H1 (cell line): ENCODE measurements at regions not wholly inside any gene's neighbourhood (a gene's known extent, or its start where the extent isn't known, plus 50 kb on each side); places are given as distances from the start of the nearest gene placed in this dataset.

ENCODE experiments used
- CTCF ChIA-PET: fragments of 300-600 bp; sonication (Branson Sonifier 250); formaldehyde crosslinking; loops from one replicate; lab custom pipeline; 2021; ENCODE audit not compliant: partially characterized antibody; lab: Charles Lee
- POLR2A ChIA-PET: fragments of 300-600 bp; sonication (Branson Sonifier 250); formaldehyde crosslinking; loops from one replicate; lab custom pipeline; 2021; ENCODE audit warnings: inconsistent platforms; ENCODE audit not compliant: partially characterized antibody; lab: Charles Lee
- DNase-seq, 2 experiments: peaks; one replicate each; pipeline versions ENCODE4 v3.0.0 to v3.0.0-alpha.2; 2010 to 2022; ENCODE audit warnings: low spot score in 2 of 2, low read depth in 1 of 2, mixed read lengths in 1 of 2
- FAIRE-seq: peaks from 2 replicates; lab custom pipeline; 2011; peaks lifted over from hg19 to GRCh38; lab: Jason Lieb, UNC
- H2AFZ ChIP-seq: 2 replicates; pipeline ENCODE4 v1.8.1; 2012; ENCODE audit warnings: low read length, inconsistent platforms
- H2AK5ac ChIP-seq: 2 replicates; pipeline ENCODE4 v1.6.1; 2013; ENCODE audit warnings: low read depth, low read length
- H2BK120ac ChIP-seq: replicated peaks from 2 replicates; pipeline ENCODE3; 2013; ENCODE audit warnings: low read depth, low read length, inconsistent platforms
- H2BK12ac ChIP-seq: 2 replicates; pipeline ENCODE4 v1.6.1; 2013; ENCODE audit warnings: low read depth, low read length
- H2BK15ac ChIP-seq: 2 replicates; pipeline ENCODE4 v1.6.1; 2013; ENCODE audit warnings: low read length
- H2BK20ac ChIP-seq: 2 replicates; pipeline ENCODE4 v1.6.1; 2013; ENCODE audit warnings: low read length
- H2BK5ac ChIP-seq: 2 replicates; pipeline ENCODE4 v1.6.1; 2013; ENCODE audit warnings: low read depth, low read length
- H3K14ac ChIP-seq: 2 replicates; pipeline ENCODE4 v1.6.1; 2013; ENCODE audit warnings: inconsistent platforms; ENCODE audit not compliant: insufficient read length
- H3K18ac ChIP-seq: 2 replicates; pipeline ENCODE4 v1.6.1; 2013; ENCODE audit warnings: low read length; ENCODE audit errors: extremely low read depth
- H3K23ac ChIP-seq: 2 replicates; pipeline ENCODE4 v1.6.1; 2013; ENCODE audit warnings: inconsistent platforms; ENCODE audit not compliant: insufficient read length
- H3K23me2 ChIP-seq: 2 replicates; pipeline ENCODE4 v1.6.1; 2013; ENCODE audit warnings: low read depth, low read length
- H3K27ac ChIP-seq: 2 replicates; pipeline ENCODE4 v1.6.1; 2011; ENCODE audit warnings: low read depth, low read length, inconsistent platforms
- H3K27me3 ChIP-seq, 4 experiments: replicated peaks in 1 of 4; 1 replicate in 1 of 4; 2 replicates in 3 of 4; pipeline versions ENCODE4 v1.6.1 to v1.8.1; 2011 to 2013; ENCODE audit warnings: low read length in 3 of 4, mild to moderate bottlenecking in 3 of 4, inconsistent platforms in 2 of 4, mixed read lengths in 2 of 4, moderate library complexity in 1 of 4; ENCODE audit not compliant: control insufficient read depth in 3 of 4, insufficient read depth in 3 of 4; ENCODE audit errors: extremely low read depth in 1 of 4
- H3K36me3 ChIP-seq, 4 experiments: 2 replicates each; pipeline versions ENCODE4 v1.6.1 to v1.8.1; 2011 to 2013; ENCODE audit warnings: mild to moderate bottlenecking in 4 of 4, low read length in 3 of 4, moderate library complexity in 2 of 4, control low read depth in 1 of 4, inconsistent platforms in 1 of 4; ENCODE audit not compliant: insufficient read depth in 4 of 4, control insufficient read depth in 2 of 4
- H3K4ac ChIP-seq: replicated peaks from 2 replicates; pipeline ENCODE3; 2013; ENCODE audit warnings: low read length, low read depth, mixed read lengths, inconsistent platforms; ENCODE audit not compliant: insufficient read length
- H3K4me1 ChIP-seq, 4 experiments: replicated peaks in 1 of 4; 1 replicate in 1 of 4; 2 replicates in 3 of 4; pipeline versions ENCODE4 v1.6.1 to v1.8.1; 2011 to 2013; ENCODE audit warnings: low read length in 3 of 4, inconsistent platforms in 2 of 4, mixed read lengths in 1 of 4; ENCODE audit not compliant: insufficient read depth in 4 of 4, control insufficient read depth in 3 of 4
- H3K4me2 ChIP-seq, 2 experiments: 2 replicates each; pipeline versions ENCODE4 v1.6.1 to v1.8.1; 2011 to 2013; ENCODE audit warnings: low read depth in 2 of 2, low read length in 2 of 2, control low read depth in 1 of 2, inconsistent platforms in 1 of 2, mild to moderate bottlenecking in 1 of 2; ENCODE audit not compliant: insufficient read depth in 1 of 2
- H3K4me3 ChIP-seq, 4 experiments: fragments of 200-600, 300-600 bp in 1 of 4; sonication (generic), shearing (Covaris generic), sonication (Bioruptor Twin) in 1 of 4; 2 replicates each; pipeline versions ENCODE4 v1.5.1 to v1.8.1; 2011 to 2016; ENCODE audit warnings: low read length in 4 of 4, low read depth in 3 of 4, control low read depth in 2 of 4, inconsistent platforms in 2 of 4, mild to moderate bottlenecking in 2 of 4, mixed read lengths in 1 of 4, moderate library complexity in 1 of 4; ENCODE audit not compliant: insufficient read depth in 2 of 4; ENCODE audit errors: extremely low read depth in 1 of 4
- H3K56ac ChIP-seq: replicated peaks from 2 replicates; pipeline ENCODE3; 2013; ENCODE audit warnings: low read depth, mild to moderate bottlenecking, mixed read lengths, low read length, inconsistent platforms; ENCODE audit not compliant: insufficient read length
- H3K79me1 ChIP-seq: 2 replicates; pipeline ENCODE4 v1.6.1; 2013; ENCODE audit warnings: low read depth, low read length, control low read depth
- H3K79me2 ChIP-seq, 2 experiments: 2 replicates each; pipeline versions ENCODE4 v1.6.1 to v1.8.1; 2012 to 2013; ENCODE audit warnings: low read length in 2 of 2, mild to moderate bottlenecking in 2 of 2, inconsistent platforms in 1 of 2; ENCODE audit not compliant: insufficient read depth in 2 of 2, control insufficient read depth in 1 of 2
- H3K9ac ChIP-seq, 4 experiments: replicated peaks in 1 of 4; 1 replicate in 1 of 4; 2 replicates in 3 of 4; pipeline versions ENCODE4 v1.6.1 to v1.8.1; 2011 to 2013; ENCODE audit warnings: low read depth in 3 of 4, low read length in 3 of 4, control low read depth in 2 of 4, mild to moderate bottlenecking in 2 of 4, moderate library complexity in 2 of 4, inconsistent platforms in 1 of 4; ENCODE audit errors: extremely low read depth in 1 of 4
- H3K9me3 ChIP-seq, 2 experiments: 2 replicates each; pipeline versions ENCODE4 v1.6.1 to v1.8.1; 2012 to 2013; ENCODE audit warnings: mild to moderate bottlenecking in 2 of 2, moderate library complexity in 2 of 2, control low read depth in 1 of 2, inconsistent platforms in 1 of 2, low read depth in 1 of 2, low read length in 1 of 2, mixed read lengths in 1 of 2; ENCODE audit not compliant: insufficient read depth in 2 of 2
- H4K20me1 ChIP-seq, 2 experiments: replicated peaks in 1 of 2; 2 replicates each; pipeline versions ENCODE3 to v1.8.1; 2011 to 2013; ENCODE audit warnings: inconsistent platforms in 2 of 2, low read length in 2 of 2, mild to moderate bottlenecking in 1 of 2; ENCODE audit not compliant: insufficient read depth in 2 of 2, control insufficient read depth in 1 of 2
- H4K5ac ChIP-seq: 2 replicates; pipeline ENCODE4 v1.6.1; 2013; ENCODE audit warnings: low read length, low read depth, mixed read lengths, inconsistent platforms; ENCODE audit not compliant: insufficient read length
- H4K8ac ChIP-seq: 2 replicates; pipeline ENCODE4 v1.8.0; 2013; ENCODE audit warnings: mild to moderate bottlenecking, moderate library complexity, low read length, inconsistent platforms; ENCODE audit not compliant: insufficient read depth; ENCODE audit errors: extremely low read depth
- H4K91ac ChIP-seq: replicated peaks from 2 replicates; pipeline ENCODE3; 2013; ENCODE audit warnings: low read length, mixed read lengths, inconsistent platforms; ENCODE audit not compliant: insufficient read length
- BCL11A ChIP-seq, 2 experiments: IDR thresholded peaks; one replicate each; pipeline ENCODE4 v1.6.1; 2011; ENCODE audit warnings: low read depth in 2 of 2, low read length in 2 of 2, mild to moderate bottlenecking in 2 of 2
- CEBPB ChIP-seq: IDR thresholded peaks from 2 replicates; pipeline ENCODE4 v1.6.1; 2012; ENCODE audit warnings: low read depth, low read length
- EP300 ChIP-seq, 2 experiments: IDR thresholded peaks; 1 replicate in 1 of 2; 2 replicates in 1 of 2; pipeline ENCODE4 v1.6.1; 2011 to 2012; ENCODE audit warnings: low read depth in 2 of 2, low read length in 2 of 2, mild to moderate bottlenecking in 2 of 2, borderline replicate concordance in 1 of 2, inconsistent platforms in 1 of 2, moderate library complexity in 1 of 2
- GABPA ChIP-seq: IDR thresholded peaks from 2 replicates; pipeline ENCODE4 v1.6.1; 2011; ENCODE audit warnings: mild to moderate bottlenecking, low read length, moderate library complexity, borderline replicate concordance; ENCODE audit not compliant: insufficient read depth
- HDAC6 ChIP-seq: IDR thresholded peaks from one replicate; pipeline ENCODE4 v1.7.1; 2012; ENCODE audit warnings: low read depth, mild to moderate bottlenecking, inconsistent platforms, low read length, moderate library complexity
- NRF1 ChIP-seq: IDR thresholded peaks from 2 replicates; pipeline ENCODE4 v1.6.1; 2011; ENCODE audit warnings: mild to moderate bottlenecking, low read depth, low read length, improper control_type of control experiment
- PHF8 ChIP-seq: fragments of 200-600 bp; sonication (generic); conservative IDR thresholded peaks from 2 replicates; pipeline ENCODE4 v1.7.1; 2012; ENCODE audit warnings: low read depth, mild to moderate bottlenecking, inconsistent platforms, low read length, moderate library complexity
- SIRT6 ChIP-seq: IDR thresholded peaks from one replicate; pipeline ENCODE4 v1.7.1; 2012; ENCODE audit warnings: low read length, inconsistent platforms
- SP2 ChIP-seq: IDR thresholded peaks from 2 replicates; pipeline ENCODE4 v1.6.1; 2012; ENCODE audit warnings: mild to moderate bottlenecking, low read length, inconsistent platforms
- SP4 ChIP-seq: IDR thresholded peaks from 2 replicates; pipeline ENCODE4 v1.6.1; 2012; ENCODE audit warnings: low read length, inconsistent platforms
- SRF ChIP-seq: IDR thresholded peaks from 2 replicates; pipeline ENCODE4 v1.6.1; 2011; ENCODE audit warnings: mild to moderate bottlenecking, low read depth, low read length, moderate library complexity
- TAF1 ChIP-seq: IDR thresholded peaks from 2 replicates; pipeline ENCODE4 v1.6.1; 2011; ENCODE audit warnings: mild to moderate bottlenecking, low read depth, low read length
- TF ChIP-seq, protein P1 (sequence below), 3 experiments: IDR thresholded peaks; 1 replicate in 2 of 3; 2 replicates in 1 of 3; pipeline versions ENCODE4 v1.5.1 to v1.6.1; 2011; ENCODE audit warnings: low read length in 3 of 3, mild to moderate bottlenecking in 3 of 3, inconsistent platforms in 2 of 3, low read depth in 1 of 3, moderate library complexity in 1 of 3; ENCODE audit not compliant: insufficient read depth in 1 of 3; ENCODE audit errors: control extremely low read depth in 1 of 3
- TF ChIP-seq, protein P2 (sequence below): IDR thresholded peaks from 2 replicates; pipeline ENCODE4 v1.6.1; 2012; ENCODE audit warnings: inconsistent platforms

DNA sequence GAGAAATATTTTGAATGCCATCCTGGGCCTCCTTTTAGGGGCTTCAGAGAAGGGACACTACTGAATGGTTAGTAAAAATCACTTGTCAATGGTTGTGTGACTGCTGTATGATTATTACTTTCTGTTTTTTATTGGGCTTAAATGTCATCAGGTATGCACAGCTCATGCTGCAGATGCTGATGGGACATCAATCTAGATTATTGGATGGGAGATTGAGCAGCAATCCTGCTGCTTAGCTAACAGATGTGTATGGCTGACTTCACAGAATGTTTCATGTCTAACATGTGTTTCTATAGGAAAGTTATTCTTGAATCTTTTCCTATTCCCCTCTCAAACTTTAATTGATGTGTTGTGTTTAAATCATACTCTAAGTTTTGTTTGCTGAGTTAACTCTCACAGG lies 166.8 kb downstream of the RMST start:
- Histone ChIP-seq H2AK5ac (no peak overlapping the region), H4K5ac (no peak overlapping the region), H3K27ac (no peak overlapping the region), H2BK12ac (no peak overlapping the region), H2BK20ac (no peak overlapping the region), H3K9me3 (no peaks in the 10 kb centered on the region), H2BK120ac (no peak overlapping the region), H3K4me3 (no peak overlapping the region), H3K4me1 (no peaks in the 10 kb centered on the region), H3K9ac (no peak overlapping the region), H3K36me3 (no peaks in the 10 kb centered on the region), H3K27me3 (no peaks in the 10 kb centered on the region; a peak in 1 of 7 replicates), H4K20me1 (no peaks in the 10 kb centered on the region), H3K4me2 (no peak overlapping the region), H2BK5ac (no peak overlapping the region), H3K79me1 (no peaks in the 10 kb centered on the region), H3K23ac (no peak overlapping the region), H3K14ac (no peak overlapping the region), H4K91ac (no peak overlapping the region), H2BK15ac (no peak overlapping the region), H4K8ac (no peak overlapping the region), H3K23me2 (no peaks in the 10 kb centered on the region), H3K18ac (no peak overlapping the region), H3K56ac (no peak overlapping the region), H2AFZ (no peak overlapping the region), H3K79me2 (no peaks in the 10 kb centered on the region), H3K4ac (no peak overlapping the region)
- FAIRE-seq (no peak), DNase-seq (no peak)
- ChIA-PET POLR2A (no interaction called here), CTCF (no interaction called here)
- TF ChIP-seq, protein P1, sequence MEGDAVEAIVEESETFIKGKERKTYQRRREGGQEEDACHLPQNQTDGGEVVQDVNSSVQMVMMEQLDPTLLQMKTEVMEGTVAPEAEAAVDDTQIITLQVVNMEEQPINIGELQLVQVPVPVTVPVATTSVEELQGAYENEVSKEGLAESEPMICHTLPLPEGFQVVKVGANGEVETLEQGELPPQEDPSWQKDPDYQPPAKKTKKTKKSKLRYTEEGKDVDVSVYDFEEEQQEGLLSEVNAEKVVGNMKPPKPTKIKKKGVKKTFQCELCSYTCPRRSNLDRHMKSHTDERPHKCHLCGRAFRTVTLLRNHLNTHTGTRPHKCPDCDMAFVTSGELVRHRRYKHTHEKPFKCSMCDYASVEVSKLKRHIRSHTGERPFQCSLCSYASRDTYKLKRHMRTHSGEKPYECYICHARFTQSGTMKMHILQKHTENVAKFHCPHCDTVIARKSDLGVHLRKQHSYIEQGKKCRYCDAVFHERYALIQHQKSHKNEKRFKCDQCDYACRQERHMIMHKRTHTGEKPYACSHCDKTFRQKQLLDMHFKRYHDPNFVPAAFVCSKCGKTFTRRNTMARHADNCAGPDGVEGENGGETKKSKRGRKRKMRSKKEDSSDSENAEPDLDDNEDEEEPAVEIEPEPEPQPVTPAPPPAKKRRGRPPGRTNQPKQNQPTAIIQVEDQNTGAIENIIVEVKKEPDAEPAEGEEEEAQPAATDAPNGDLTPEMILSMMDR (IDR thresholded peaks at IDR 0.05; ENCODE audit: control extremely low read depth in 1 of 3, insufficient read depth in 1 of 3, low read depth in 1 of 3, low read length in 3 of 3) = no peak
- TF ChIP-seq SRF (no peak), CEBPB (no peak), SP2 (no peak), PHF8 (no peak), GABPA (no peak), BCL11A (IDR thresholded peaks at IDR 0.05; ENCODE audit: low read depth in 2 of 2, low read length in 2 of 2) (no peak), SIRT6 (no peak), HDAC6 (no peak), EP300 (IDR thresholded peaks at IDR 0.05; ENCODE audit: borderline replicate concordance in 1 of 2, low read depth in 2 of 2, low read length in 2 of 2) (no peak), SP4 (no peak), NRF1 (no peak), TAF1 (no peak)
- TF ChIP-seq, protein P2, sequence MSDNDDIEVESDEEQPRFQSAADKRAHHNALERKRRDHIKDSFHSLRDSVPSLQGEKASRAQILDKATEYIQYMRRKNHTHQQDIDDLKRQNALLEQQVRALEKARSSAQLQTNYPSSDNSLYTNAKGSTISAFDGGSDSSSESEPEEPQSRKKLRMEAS = no peak
